Mesenchymal stem cell (in vitro differentiated cells and primary cell): ENCODE measurements at regions not wholly inside any gene's neighbourhood (a gene's known extent, or its start where the extent isn't known, plus 50 kb on each side); places are given as distances from the start of the nearest gene placed in this dataset.

ENCODE experiments used
- DNase-seq: peaks from one replicate; pipeline ENCODE4 v3.0.0-alpha.2; 2013
- H2AFZ ChIP-seq: one replicate; pipeline ENCODE4 v1.6.1; 2013; ENCODE audit warnings: low read depth, mild to moderate bottlenecking, control low read depth, inconsistent platforms, low read length, moderate library complexity
- H2AK5ac ChIP-seq: 2 replicates; pipeline ENCODE4 v1.6.1; 2013; ENCODE audit warnings: low read length, moderate library complexity, mild to moderate bottlenecking, inconsistent platforms; ENCODE audit not compliant: severe bottlenecking
- H2BK120ac ChIP-seq: one replicate; pipeline ENCODE4 v1.6.1; 2013; ENCODE audit warnings: low read depth, mild to moderate bottlenecking, inconsistent platforms, low read length, moderate library complexity
- H2BK12ac ChIP-seq, 2 experiments: one replicate each; pipeline ENCODE4 v1.6.1; 2013; ENCODE audit warnings: inconsistent platforms in 2 of 2, low read length in 2 of 2, mild to moderate bottlenecking in 2 of 2, moderate library complexity in 2 of 2, control low read depth in 1 of 2
- H2BK15ac ChIP-seq: one replicate; pipeline ENCODE4 v1.6.1; 2013; ENCODE audit warnings: mild to moderate bottlenecking, low read depth, inconsistent platforms; ENCODE audit not compliant: poor library complexity, severe bottlenecking
- H2BK5ac ChIP-seq: 2 replicates; pipeline ENCODE4 v1.6.1; 2013; ENCODE audit warnings: low read depth, mild to moderate bottlenecking, low read length, control low read depth, inconsistent platforms; ENCODE audit not compliant: poor library complexity, severe bottlenecking
- H3K14ac ChIP-seq, 2 experiments: one replicate each; pipeline ENCODE4 v1.6.1; 2013; ENCODE audit warnings: inconsistent platforms in 2 of 2, low read length in 2 of 2, control low read depth in 1 of 2, mild to moderate bottlenecking in 1 of 2, moderate library complexity in 1 of 2
- H3K18ac ChIP-seq, 2 experiments: one replicate each; pipeline ENCODE4 v1.6.1; 2013; ENCODE audit warnings: inconsistent platforms in 2 of 2, low read length in 2 of 2, control low read depth in 1 of 2, low read depth in 1 of 2, mild to moderate bottlenecking in 1 of 2
- H3K23ac ChIP-seq, 2 experiments: one replicate each; pipeline ENCODE4 v1.6.1; 2013; ENCODE audit warnings: inconsistent platforms in 2 of 2, low read length in 2 of 2, mild to moderate bottlenecking in 2 of 2, moderate library complexity in 2 of 2, control low read depth in 1 of 2
- H3K27ac ChIP-seq: 2 replicates; pipeline ENCODE4 v1.5.1; 2013; ENCODE audit warnings: mild to moderate bottlenecking, moderate library complexity, low read length, control low read depth, inconsistent platforms; ENCODE audit not compliant: poor library complexity, severe bottlenecking
- H3K27me3 ChIP-seq, 2 experiments: 2 replicates each; pipeline versions ENCODE4 v1.6.1 to v1.7.0; 2013; ENCODE audit warnings: low read length in 2 of 2, mild to moderate bottlenecking in 2 of 2, moderate library complexity in 2 of 2, control low read depth in 1 of 2, inconsistent platforms in 1 of 2; ENCODE audit not compliant: control insufficient read depth in 1 of 2, insufficient read depth in 1 of 2
- H3K36me3 ChIP-seq, 2 experiments: 2 replicates each; pipeline versions ENCODE4 v1.6.1 to v1.7.0; 2013; ENCODE audit warnings: low read length in 2 of 2, control low read depth in 1 of 2, inconsistent platforms in 1 of 2, low read depth in 1 of 2, mild to moderate bottlenecking in 1 of 2; ENCODE audit not compliant: insufficient read depth in 2 of 2, control insufficient read depth in 1 of 2
- H3K4ac ChIP-seq, 2 experiments: one replicate each; pipeline ENCODE4 v1.6.1; 2013; ENCODE audit warnings: inconsistent platforms in 2 of 2, low read length in 2 of 2, mild to moderate bottlenecking in 2 of 2, moderate library complexity in 2 of 2, control low read depth in 1 of 2, low read depth in 1 of 2
- H3K4me1 ChIP-seq: 2 replicates; pipeline ENCODE4 v1.6.1; 2013; ENCODE audit warnings: low read depth, low read length, control low read depth; ENCODE audit not compliant: control insufficient read depth, insufficient read depth
- H3K4me2 ChIP-seq: 2 replicates; pipeline ENCODE4 v1.6.1; 2013; ENCODE audit warnings: low read length, mild to moderate bottlenecking, inconsistent platforms; ENCODE audit not compliant: poor library complexity, severe bottlenecking
- H3K4me3 ChIP-seq, 2 experiments: 2 replicates each; pipeline versions ENCODE4 v1.5.1 to v1.7.0; 2013; ENCODE audit warnings: low read length in 2 of 2, mild to moderate bottlenecking in 2 of 2, control low read depth in 1 of 2, low read depth in 1 of 2; ENCODE audit not compliant: insufficient read depth in 1 of 2
- H3K79me1 ChIP-seq: replicated peaks from 2 replicates; pipeline ENCODE4 v1.6.1; 2013; ENCODE audit warnings: mild to moderate bottlenecking, control low read depth, low read length, inconsistent platforms; ENCODE audit not compliant: poor library complexity, severe bottlenecking
- H3K9ac ChIP-seq: 2 replicates; pipeline ENCODE4 v1.7.0; 2013; ENCODE audit warnings: mild to moderate bottlenecking, low read length, moderate library complexity
- H3K9me3 ChIP-seq: 2 replicates; pipeline ENCODE4 v1.7.0; 2013; ENCODE audit warnings: mild to moderate bottlenecking, low read length; ENCODE audit not compliant: control insufficient read depth
- H4K8ac ChIP-seq: one replicate; pipeline ENCODE4 v1.6.1; 2013; ENCODE audit warnings: inconsistent platforms, mild to moderate bottlenecking, low read length, moderate library complexity
- H4K91ac ChIP-seq: one replicate; pipeline ENCODE4 v1.6.1; 2013; ENCODE audit warnings: mild to moderate bottlenecking, low read length, inconsistent platforms
- WGBS: methylation state at CpG from one replicate; pipeline ENCODE4 v1.1.7; 2013; ENCODE audit warnings: mixed read lengths; 5-methylcytosine and 5-hydroxymethylcytosine counted together

- H4K91ac ChIP-seq = no peak overlapping the region
- DNase-seq = no peak
- no peaks in the 10 kb centered on the region for H3K36me3 ChIP-seq
- H3K4ac ChIP-seq = no peak overlapping the region
- no peak overlapping the region for H3K23ac ChIP-seq
- no peaks in the 10 kb centered on the region for H3K79me1 ChIP-seq
- no peak overlapping the region for H3K4me2 ChIP-seq
- no peak overlapping the region for H3K9ac ChIP-seq
- no peak overlapping the region for H2BK120ac ChIP-seq
- no peak overlapping the region for H3K14ac ChIP-seq
- WGBS = 51% methylated on average over 2 of the region's 2 CpGs
- no peak overlapping the region for H2BK12ac ChIP-seq
- no peaks in the 10 kb centered on the region for H3K9me3 ChIP-seq
- H3K27me3 ChIP-seq = no peaks in the 10 kb centered on the region
- no peak overlapping the region for H2AK5ac ChIP-seq
- no peak overlapping the region for H3K27ac ChIP-seq
- H2BK5ac ChIP-seq = no peak overlapping the region
- no peak overlapping the region for H2AFZ ChIP-seq
- no peak overlapping the region for H2BK15ac ChIP-seq
- H3K4me1 ChIP-seq = no peaks in the 10 kb centered on the region
- no peak overlapping the region for H3K18ac ChIP-seq
- no peak overlapping the region for H4K8ac ChIP-seq
- no peak overlapping the region for H3K4me3 ChIP-seq
Observed at GRCh38 chr19:27925202-27925601, 1287.7 kb downstream of the UQCRFS1 start.

GRCh38 chr19:27922970-27923369, 1290.0 kb downstream of the UQCRFS1 start:
- Histone ChIP-seq H3K9ac (no peak overlapping the region), H2BK15ac (no peak overlapping the region), H3K23ac (no peak overlapping the region), H3K18ac (no peak overlapping the region), H3K4me2 (no peak overlapping the region), H2BK120ac (no peak overlapping the region), H2BK5ac (no peak overlapping the region), H3K9me3 (no peaks in the 10 kb centered on the region), H4K8ac (no peak overlapping the region), H3K27ac (no peak overlapping the region), H3K4me1 (no peaks in the 10 kb centered on the region), H2AFZ (no peak overlapping the region), H2BK12ac (no peak overlapping the region), H2AK5ac (no peak overlapping the region), H3K4me3 (no peak overlapping the region), H3K36me3 (no peaks in the 10 kb centered on the region), H3K4ac (no peak overlapping the region), H3K79me1 (no peaks in the 10 kb centered on the region), H3K27me3 (no peaks in the 10 kb centered on the region), H3K14ac (no peak overlapping the region), H4K91ac (no peak overlapping the region)
- DNase-seq = no peak
- 30% methylated on average over 3 of the region's 3 CpGs for WGBS

DNA sequence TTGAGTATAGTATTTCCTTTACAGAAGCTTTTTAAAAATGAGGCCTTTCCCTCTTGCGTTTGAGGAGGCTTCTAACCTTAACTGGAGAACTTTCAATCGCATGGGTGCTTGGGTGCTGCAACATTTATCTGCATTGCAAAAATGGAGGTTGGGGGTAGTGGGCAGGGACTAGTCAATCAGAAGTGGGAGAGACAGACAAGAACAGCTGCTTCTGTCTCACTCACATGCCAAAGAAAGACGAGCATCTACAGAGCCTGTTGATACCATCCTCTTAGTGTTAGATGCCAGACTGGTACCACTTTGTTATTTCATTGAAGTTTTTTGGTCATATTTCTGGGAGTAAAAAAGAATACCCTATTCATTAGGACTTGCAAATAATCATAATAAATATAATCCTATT, 1292.2 kb downstream of the UQCRFS1 start:
- Histone ChIP-seq H2AFZ (no peak overlapping the region), H2BK12ac (no peak overlapping the region), H3K23ac (no peak overlapping the region), H3K14ac (no peak overlapping the region), H2BK120ac (no peak overlapping the region), H3K9me3 (no peaks in the 10 kb centered on the region), H3K4ac (no peak overlapping the region), H3K27me3 (no peaks in the 10 kb centered on the region), H3K4me1 (no peaks in the 10 kb centered on the region), H3K27ac (no peak overlapping the region), H3K79me1 (no peaks in the 10 kb centered on the region), H4K91ac (no peak overlapping the region), H3K18ac (no peak overlapping the region), H3K4me2 (no peak overlapping the region), H3K9ac (no peak overlapping the region), H3K36me3 (no peaks in the 10 kb centered on the region), H4K8ac (no peak overlapping the region), H3K4me3 (no peak overlapping the region), H2BK15ac (no peak overlapping the region), H2AK5ac (no peak overlapping the region), H2BK5ac (no peak overlapping the region)
- WGBS = 93% methylated on average over 2 of the region's 3 CpGs
- no peak for DNase-seq

GRCh38 chr19:27918818-27919217, 1294.1 kb downstream of the UQCRFS1 start:
- Histone ChIP-seq H3K14ac (no peak overlapping the region), H3K4me3 (peak overlapping the region in 1 of 2 experiments; percentile 2), H3K23ac (no peak overlapping the region), H3K79me1 (no peaks in the 10 kb centered on the region), H3K4me2 (no peak overlapping the region), H3K27ac (no peak overlapping the region), H3K18ac (no peak overlapping the region), H3K4me1 (no peaks in the 10 kb centered on the region), H2BK12ac (no peak overlapping the region), H2AFZ (no peak overlapping the region), H3K9me3 (no peaks in the 10 kb centered on the region), H2BK15ac (no peak overlapping the region), H2AK5ac (no peak overlapping the region), H3K36me3 (no peaks in the 10 kb centered on the region), H4K91ac (no peak overlapping the region), H2BK5ac (no peak overlapping the region), H2BK120ac (no peak overlapping the region), H3K27me3 (no peaks in the 10 kb centered on the region), H3K9ac (no peak overlapping the region), H4K8ac (no peak overlapping the region), H3K4ac (no peak overlapping the region)
- no peak for DNase-seq
- WGBS = 30% methylated on average over 3 of the region's 3 CpGs
